GM12891 (cell line): ENCODE measurements at regions not wholly inside any gene's neighbourhood (a gene's known extent, or its start where the extent isn't known, plus 50 kb on each side); places are given as distances from the start of the nearest gene placed in this dataset.

Source experiments
- PAX5 ChIP-seq: IDR thresholded peaks from 2 replicates; pipeline ENCODE4 v1.6.1; 2011; ENCODE audit warnings: low read length, moderate library complexity, mild to moderate bottlenecking; ENCODE audit not compliant: insufficient read depth, severe bottlenecking
- POLR2A ChIP-seq: IDR thresholded peaks from 2 replicates; pipeline ENCODE4 v1.6.1; 2011; ENCODE audit warnings: low read depth, low read length, control low read depth

- TF ChIP-seq PAX5 (no peak), POLR2A (no peak)
Measured at GRCh38 chr12:25715102-25715501, 162.0 kb upstream of the LMNTD1 start.
